Activated CD4-positive, CD25-positive, alpha-beta regulatory T cell treated with anti-CD3 and anti-CD28 coated beads, Interleukin-2, amount 50 U/mL, for 72 hours (primary cell): ENCODE measurements at regions not wholly inside any gene's neighbourhood (a gene's known extent, or its start where the extent isn't known, plus 50 kb on each side); places are given as distances from the start of the nearest gene placed in this dataset.
"Not testable (repeated sequence)": the region's sequence is repeated elsewhere in the genome, so short reads cannot be mapped to it uniquely, and the experiment has no call there.

Source experiments
- DNase-seq: peaks from one replicate; pipeline ENCODE4 v3.0.0; 2021

DNA sequence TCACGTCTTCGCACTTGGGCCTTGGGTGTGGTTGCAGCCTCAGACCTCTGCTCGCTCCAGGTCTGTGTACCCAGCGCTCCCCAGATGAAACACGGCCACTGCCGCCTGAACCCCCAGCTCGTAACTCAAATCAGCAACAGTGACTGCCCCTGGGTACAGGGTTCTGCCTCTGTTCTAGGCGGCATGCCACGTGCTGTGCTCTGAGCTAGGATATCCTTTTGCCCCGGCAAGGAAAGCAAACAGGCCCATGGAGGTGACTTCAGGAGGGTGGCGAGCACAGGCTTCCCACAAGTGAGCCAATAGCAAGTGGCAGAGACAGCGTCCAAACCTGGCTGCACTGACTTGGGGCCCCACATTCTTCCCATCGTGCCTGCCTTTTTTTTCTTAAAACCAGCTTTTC, 96.3 kb upstream of the PZP start:
- DNase-seq = not testable (repeated sequence)

DNA sequence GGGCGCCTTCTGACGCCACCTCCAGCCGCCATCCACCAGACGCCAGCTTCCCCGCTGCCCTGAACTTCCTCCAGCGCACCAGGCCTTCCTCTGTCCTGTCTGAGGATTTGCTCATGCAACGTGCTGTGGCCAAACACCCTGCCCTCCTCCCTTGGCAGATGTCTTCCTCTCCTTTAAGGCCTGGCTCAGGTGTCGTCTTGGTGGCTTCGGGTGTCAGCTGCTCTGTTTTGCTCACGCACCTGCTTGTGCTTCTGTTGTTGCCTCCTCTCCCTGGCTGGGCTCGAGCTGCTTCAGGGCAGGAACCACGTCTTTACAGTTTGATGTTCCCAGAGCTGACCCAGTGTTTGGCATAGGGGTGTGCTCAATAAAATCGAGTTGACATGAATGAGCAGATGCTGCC, 87.7 kb upstream of the PZP start:
- not testable (repeated sequence) for DNase-seq

DNA sequence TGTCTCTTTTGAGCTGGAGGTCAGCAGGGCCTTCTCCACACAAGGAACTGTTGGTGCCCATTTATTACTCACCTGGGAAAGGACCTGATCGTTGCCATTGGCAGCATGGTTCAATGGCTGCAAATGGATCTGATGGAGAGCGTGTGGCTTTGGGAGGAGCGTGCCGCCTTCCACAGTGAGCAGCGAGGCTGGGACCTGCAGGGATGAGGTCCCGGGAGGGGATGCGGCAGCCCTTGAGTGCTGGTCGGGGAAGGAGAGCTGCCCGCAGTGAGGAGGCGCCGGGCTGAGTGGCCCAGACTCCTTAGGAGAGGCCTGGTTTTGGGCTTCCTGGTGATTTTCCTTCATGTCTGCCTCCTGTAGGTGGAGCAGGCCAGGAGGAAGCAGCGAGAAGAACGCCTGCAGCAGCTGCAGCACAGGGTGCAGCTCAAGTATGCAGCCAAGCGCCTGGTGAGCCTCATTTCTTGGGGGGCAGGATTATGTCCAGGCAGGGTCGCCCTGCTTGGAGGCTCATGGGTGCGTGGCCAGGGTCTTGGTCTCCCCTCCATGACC, 86.0 kb upstream of the PZP start:
- not testable (repeated sequence) for DNase-seq

DNA sequence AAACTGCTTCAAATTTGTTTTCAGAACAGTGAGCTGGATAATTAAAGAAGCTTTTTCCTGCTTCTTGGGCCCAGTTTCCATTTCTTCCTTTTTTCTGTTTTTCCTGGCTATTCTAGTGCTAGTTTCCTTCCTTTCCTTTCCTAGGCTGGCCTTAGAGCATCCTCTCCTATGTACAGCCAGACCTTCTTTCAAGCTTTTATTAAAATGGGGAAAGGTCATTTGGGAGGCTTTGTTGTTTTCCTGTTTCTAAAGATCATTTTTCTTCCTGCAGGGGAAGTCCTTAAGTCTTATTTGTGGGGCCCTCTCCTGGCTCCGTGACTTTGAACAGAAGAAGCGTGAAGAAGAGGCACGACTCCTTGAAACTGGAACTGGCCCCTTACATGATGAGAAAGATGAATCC, 85.2 kb upstream of the PZP start:
- not testable (repeated sequence) for DNase-seq

DNA sequence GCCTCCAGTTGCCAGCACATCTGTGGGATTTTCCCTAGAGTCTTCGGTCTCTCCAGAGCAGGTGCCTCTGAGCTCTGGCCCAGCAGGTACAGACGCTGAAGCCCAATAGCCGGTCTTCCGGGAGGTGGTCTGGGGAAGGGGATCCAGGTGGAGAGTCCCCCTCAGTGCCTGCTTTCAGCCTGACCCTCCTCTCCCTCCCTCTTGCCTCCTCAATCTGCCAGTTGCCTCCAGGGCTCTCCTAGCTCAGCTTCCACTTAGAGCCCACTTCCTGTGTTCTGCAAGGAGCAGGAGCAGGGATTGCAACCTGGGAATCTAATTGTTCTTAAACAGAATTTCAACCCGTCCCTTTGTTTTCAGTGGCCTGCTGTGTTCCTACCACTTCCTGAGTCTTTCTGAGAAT, 81.8 kb upstream of the PZP start:
- not testable (repeated sequence) for DNase-seq

DNA sequence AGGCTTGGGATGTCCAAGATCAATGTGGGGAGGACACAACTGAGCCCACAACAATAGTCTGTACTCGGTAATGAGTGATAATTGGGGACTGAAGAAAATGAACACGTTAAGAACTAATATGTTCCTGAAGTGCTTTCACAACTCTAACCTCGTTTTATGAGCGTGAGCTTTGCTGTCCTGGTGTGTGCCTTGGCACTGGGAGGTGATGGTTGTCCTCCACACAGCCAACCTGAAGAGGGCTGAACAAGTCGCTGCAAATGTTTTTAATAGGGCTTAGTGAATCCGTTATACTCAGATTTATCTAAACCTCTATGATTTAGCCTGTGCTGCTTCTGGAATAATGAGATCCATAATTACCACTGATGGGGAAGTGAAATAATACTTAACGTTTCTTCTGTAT, 76.5 kb upstream of the PZP start:
- DNase-seq = not testable (repeated sequence)

DNA sequence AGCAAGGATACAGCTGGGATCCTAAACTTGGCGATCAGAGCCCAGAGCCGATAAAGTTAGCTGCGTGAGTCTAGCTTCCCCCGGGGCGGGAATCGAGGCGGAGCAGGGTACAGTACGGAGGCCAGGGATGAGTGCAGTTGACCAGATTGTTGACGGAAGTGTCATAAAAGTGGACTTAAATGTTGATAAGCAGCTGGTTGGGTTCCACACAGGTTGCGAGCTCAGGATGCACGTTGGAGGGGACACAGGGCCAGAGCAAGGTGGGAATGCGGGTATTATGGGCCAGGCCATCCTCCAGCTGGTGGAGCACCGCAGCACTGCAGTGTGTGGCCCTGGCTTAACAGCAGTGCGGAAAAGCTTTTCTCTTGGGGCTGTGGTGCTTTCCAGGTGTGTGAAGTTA, 76.0 kb upstream of the PZP start:
- not testable (repeated sequence) for DNase-seq

DNA sequence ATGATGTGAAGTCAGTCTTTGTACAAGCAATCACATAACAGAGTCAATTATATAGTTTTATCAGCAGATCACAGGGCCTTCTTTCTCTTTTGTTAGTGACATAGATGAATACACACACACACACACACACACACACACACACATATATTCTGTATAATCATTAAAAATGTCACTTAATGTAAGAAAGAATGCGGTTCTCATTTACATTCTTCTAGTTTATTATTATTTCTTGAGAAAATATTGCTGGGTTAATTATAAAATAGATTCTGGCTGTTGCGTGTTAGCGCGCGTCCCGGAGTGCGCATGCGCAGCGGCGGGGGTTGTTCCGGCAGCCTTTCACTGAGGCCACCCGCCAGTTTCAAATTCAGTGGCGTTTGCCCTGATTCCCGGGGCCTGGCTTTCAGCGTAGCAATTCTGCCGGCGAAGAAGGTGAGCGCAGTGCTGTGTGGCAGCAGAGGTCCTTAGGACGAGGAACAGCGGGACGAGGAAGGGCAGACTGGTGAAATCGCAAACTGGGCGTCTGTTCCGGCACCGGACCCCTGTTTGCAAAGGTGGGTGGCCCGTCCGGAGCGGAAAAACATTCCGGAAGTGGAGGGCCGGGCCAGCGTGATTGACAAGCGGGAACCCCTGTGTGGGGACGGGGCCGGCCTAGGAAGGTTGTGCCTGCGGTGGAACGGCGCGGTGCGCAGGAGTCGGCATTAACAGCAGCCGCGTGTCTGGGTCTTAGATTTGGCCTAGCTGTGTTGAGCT, 75.3 kb upstream of the PZP start:
- DNase-seq = peak; percentile 81

DNA sequence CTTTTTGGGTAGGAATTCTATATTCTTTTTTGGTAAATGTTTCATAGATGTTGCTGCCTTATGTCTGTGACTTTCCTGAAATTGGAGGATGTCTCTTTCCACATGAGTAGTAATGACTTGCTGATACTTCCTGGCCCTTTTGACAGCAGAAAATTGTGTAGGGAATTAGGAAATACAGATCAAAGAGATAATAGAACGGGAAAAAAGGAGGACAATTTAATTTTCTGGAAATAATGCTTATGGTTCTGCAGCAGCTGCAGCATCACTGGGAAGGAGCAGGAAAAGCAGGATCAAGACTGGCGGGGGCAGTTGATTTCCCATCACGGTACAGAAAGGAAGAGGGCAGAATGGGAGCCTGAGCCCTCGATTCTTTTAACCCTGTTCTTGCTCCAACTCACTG, 68.8 kb upstream of the PZP start:
- no peak for DNase-seq

DNA sequence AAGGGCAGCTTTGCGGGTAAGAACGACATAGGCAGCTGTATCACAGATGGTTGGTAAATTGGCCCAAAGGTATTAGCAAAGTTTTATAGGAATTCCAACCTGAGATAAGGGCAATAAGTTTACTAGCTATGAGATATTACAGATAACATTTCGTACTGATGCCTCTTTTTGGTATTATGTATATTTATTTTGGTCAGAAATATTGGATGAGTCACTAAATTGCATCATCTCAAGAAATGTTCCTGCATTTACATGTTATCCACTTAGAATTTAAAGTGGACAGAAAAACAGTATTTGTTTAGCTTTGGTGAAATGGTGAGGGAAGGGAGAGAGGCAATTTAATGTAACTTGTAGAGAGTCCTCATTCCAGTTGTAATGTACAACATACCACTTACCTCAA, 65.1 kb upstream of the PZP start:
- no peak for DNase-seq

DNA sequence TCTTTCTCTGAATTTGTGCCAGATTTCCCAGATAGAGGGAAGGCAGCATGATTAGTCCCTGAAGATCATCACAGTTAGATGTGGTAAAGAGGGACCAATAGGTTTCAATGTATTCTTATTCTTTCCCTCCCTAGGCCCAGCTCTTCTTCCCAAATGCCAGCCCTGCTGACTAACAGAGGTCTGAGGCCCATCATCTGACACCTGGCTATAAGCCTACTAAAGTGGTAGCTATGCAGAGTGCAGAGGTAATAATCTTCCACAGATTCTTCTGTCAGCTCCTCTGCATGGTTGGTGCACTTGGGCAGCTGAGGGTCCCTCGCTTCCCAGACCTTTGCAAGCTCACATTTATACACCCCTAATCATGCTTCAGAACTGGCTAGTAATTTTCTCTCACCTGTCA, 63.7 kb upstream of the PZP start:
- DNase-seq = no peak

DNA sequence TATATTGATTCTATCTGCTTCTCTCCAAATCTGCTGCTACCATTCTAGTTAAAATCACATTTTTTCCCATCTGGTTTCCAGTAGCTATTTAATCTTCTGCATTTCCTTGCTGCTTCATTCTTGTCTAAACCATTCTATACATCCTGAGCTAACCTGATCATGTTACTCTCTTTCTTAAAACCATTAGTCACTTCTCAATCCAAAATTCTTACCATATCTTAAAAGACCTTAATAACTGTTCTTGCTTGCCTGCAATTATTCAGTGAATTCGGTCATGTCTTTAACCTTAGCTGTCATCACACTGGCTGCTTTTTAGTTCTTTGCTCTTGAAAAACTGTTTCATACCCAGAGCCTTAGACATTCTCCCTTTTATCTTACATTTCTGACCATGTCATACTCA, 56.4 kb upstream of the PZP start:
- no peak for DNase-seq

DNA sequence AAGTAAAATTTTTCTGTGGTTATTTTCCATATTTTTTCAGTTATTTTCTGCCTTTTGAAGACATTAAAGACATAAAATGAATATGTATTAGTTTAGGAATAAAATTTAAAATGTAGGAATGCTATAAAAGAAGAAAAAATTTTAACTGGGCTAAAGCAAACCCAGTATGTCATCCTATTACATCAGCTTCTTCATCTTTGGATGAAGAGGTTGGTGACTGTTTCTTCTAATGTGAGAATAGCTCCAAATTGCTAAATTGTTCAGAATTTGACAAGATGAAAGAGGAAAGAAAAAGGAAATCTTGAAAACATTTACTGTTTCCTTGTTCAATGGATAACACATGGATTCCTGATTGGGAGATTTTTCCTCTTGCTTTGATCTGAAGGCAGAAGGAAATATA, 52.7 kb upstream of the PZP start:
- no peak for DNase-seq

DNA sequence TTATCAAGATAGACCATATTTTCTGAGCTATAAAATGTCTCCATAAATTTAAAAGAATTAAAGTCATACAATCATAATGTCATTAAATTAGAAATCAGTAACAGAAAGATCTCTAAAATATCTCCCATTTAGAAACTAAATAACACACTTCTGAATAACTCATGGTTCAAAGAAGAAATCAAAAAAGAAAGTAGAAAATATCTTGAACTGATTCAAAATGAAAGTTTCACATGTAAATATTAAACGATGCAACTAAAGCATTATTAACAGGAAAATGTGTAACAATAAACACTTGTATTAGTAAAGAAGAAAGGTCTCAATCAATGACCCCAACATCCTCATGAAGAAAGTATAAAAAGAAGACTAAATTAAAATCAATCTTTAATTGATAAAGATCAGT, 50.5 kb upstream of the PZP start:
- no peak for DNase-seq
